ENCODE measurements at regions not wholly inside any gene's neighbourhood (a gene's known extent, or its start where the extent isn't known, plus 50 kb on each side); places are given as distances from the start of the nearest gene placed in this dataset.

GRCh38 chr12:107223821-107224220 lies 130.5 kb upstream of the CRY1 start:
- no peak for TF ChIP-seq CTCF (conservative IDR thresholded peaks at IDR 0.05)
- Histone ChIP-seq H3K23ac (ENCODE audit: insufficient read length, low read depth, low read length) (no peak overlapping the region), H3K9me3 (ENCODE audit: control insufficient read depth, low read depth, low read length) (no peaks in the 10 kb centered on the region), H3K9ac (ENCODE audit: extremely low read depth, insufficient read length, low read length) (no peak overlapping the region), H3K4ac (ENCODE audit: low read depth, low read length) (no peak overlapping the region), H3K23me2 (ENCODE audit: insufficient read length, low read depth, low read length, poor library complexity, severe bottlenecking) (no peaks in the 10 kb centered on the region), H2BK15ac (ENCODE audit: low read depth, low read length) (no peak overlapping the region), H3K14ac (ENCODE audit: insufficient read depth, low read length) (no peak overlapping the region), H3K56ac (ENCODE audit: insufficient read length, low read depth, low read length) (no peak overlapping the region), H3K4me1 (ENCODE audit: insufficient read depth, low read length) (peaks cover 4% of the 10 kb centered on the region; the same call in 1 of the 2 replicates), H2AFZ (ENCODE audit: low read length) (no peak overlapping the region), H3K27me3 (ENCODE audit: insufficient read depth, low read length) (no peaks in the 10 kb centered on the region), H3K27ac (ENCODE audit: insufficient read length, low read depth, low read length) (no peak overlapping the region), H3K79me2 (ENCODE audit: insufficient read depth, low read length) (no peaks in the 10 kb centered on the region), H2BK5ac (ENCODE audit: insufficient read length, low read length) (no peak overlapping the region), H2BK12ac (ENCODE audit: insufficient read length, low read depth, low read length) (no peak overlapping the region), H3K4me2 (ENCODE audit: insufficient read depth, insufficient read length, low read length) (no peak overlapping the region), H2BK120ac (ENCODE audit: low read depth, low read length, poor library complexity, severe bottlenecking) (no peak overlapping the region), H3K18ac (ENCODE audit: insufficient read length, low read depth, low read length) (no peak overlapping the region), H3K79me1 (ENCODE audit: insufficient read depth, low read depth, low read length, poor library complexity, severe bottlenecking) (no peaks in the 10 kb centered on the region), H4K5ac (ENCODE audit: insufficient read length, low read depth, low read length) (no peak overlapping the region), H4K20me1 (ENCODE audit: control insufficient read depth, insufficient read depth, insufficient read length) (no peaks in the 10 kb centered on the region), H2AK5ac (ENCODE audit: insufficient read length, low read length) (no peak overlapping the region), H3T11ph (ENCODE audit: low read length) (no peak overlapping the region), H2BK20ac (ENCODE audit: low read depth, low read length, poor library complexity, severe bottlenecking) (no peak overlapping the region), H4K8ac (replicated peaks; ENCODE audit: insufficient read length, low read depth, low read length) (no peak overlapping the region), H4K91ac (ENCODE audit: insufficient read length, low read depth, low read length) (no peak overlapping the region)
- DNase-seq: no peak
- no peak overlapping the region for H3K4me3 Mint-ChIP-seq
- H3K27me3 Mint-ChIP-seq (ENCODE audit: low read depth): peaks cover 3% of the 10 kb centered on the region
- H3K4me1 Mint-ChIP-seq: peaks cover 14 to 18% of the 10 kb centered on the region in 2 experiments
- no peak overlapping the region; a peak in 2 of 7 replicates for H3K27ac Mint-ChIP-seq
- WGBS (ENCODE audit: extremely low coverage, insufficient read length, low lambda C conversion rate): no CpG with 5 or more reads among the region's 5 CpGs
- H3K9me3 Mint-ChIP-seq: no peaks in the 10 kb centered on the region
- no peaks in the 10 kb centered on the region; a peak in 1 of 7 replicates for H3K36me3 Mint-ChIP-seq (ENCODE audit: insufficient read depth in 1 of 3, low read depth in 3 of 3)

Data from H9 (cell line).